ENCODE measurements at regions not wholly inside any gene's neighbourhood (a gene's known extent, or its start where the extent isn't known, plus 50 kb on each side); places are given as distances from the start of the nearest gene placed in this dataset.
"Not testable (repeated sequence)": the region's sequence is repeated elsewhere in the genome, so short reads cannot be mapped to it uniquely, and the experiment has no call there.

DNA sequence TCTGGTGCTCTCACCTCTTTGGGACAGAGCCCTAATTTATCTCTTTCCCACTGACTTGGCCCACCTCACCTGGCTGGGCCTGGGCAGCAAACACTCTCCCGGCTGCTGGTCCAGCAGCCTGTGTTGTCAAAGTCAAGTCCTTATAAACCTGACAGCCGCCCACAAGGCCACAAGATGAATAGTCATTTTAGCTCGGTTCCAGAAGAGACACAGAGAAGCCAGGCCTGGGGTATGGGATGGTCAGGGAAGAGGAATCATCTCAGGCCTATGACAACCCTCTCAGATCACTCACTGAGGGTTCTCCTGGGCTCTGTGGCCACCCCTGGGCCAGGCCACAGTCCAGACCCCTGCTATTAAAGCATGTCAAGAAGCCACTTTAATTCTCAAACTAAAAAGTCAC lies 158.5 kb downstream of the FOXD2 start:
- Histone ChIP-seq H3K9me3 (replicated peaks in 1 of 3) (no peaks in the 10 kb centered on the region), H3K4me1 (replicated peaks in 1 of 2) (no peaks in the 10 kb centered on the region), H3K4me3 (no peak overlapping the region), H3K27me3 (peaks cover 4% of the 10 kb centered on the region), H3K27ac (no peak overlapping the region), H3K36me3 (replicated peaks in 1 of 2) (no peaks in the 10 kb centered on the region)
- no peak for DNase-seq
- TF ChIP-seq, protein P1, sequence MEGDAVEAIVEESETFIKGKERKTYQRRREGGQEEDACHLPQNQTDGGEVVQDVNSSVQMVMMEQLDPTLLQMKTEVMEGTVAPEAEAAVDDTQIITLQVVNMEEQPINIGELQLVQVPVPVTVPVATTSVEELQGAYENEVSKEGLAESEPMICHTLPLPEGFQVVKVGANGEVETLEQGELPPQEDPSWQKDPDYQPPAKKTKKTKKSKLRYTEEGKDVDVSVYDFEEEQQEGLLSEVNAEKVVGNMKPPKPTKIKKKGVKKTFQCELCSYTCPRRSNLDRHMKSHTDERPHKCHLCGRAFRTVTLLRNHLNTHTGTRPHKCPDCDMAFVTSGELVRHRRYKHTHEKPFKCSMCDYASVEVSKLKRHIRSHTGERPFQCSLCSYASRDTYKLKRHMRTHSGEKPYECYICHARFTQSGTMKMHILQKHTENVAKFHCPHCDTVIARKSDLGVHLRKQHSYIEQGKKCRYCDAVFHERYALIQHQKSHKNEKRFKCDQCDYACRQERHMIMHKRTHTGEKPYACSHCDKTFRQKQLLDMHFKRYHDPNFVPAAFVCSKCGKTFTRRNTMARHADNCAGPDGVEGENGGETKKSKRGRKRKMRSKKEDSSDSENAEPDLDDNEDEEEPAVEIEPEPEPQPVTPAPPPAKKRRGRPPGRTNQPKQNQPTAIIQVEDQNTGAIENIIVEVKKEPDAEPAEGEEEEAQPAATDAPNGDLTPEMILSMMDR (IDR thresholded peaks at IDR 0.05), result no peak
- TF ChIP-seq POLR2A (IDR thresholded peaks at IDR 0.05), result no peak
- whole genome bisulfite sequencing, 4 donors, result 69 to 85% (median 75%) methylated on average over 3 of the region's 3 CpGs
- intact Hi-C loops (cut with DNase I), result no loop called here

DNA sequence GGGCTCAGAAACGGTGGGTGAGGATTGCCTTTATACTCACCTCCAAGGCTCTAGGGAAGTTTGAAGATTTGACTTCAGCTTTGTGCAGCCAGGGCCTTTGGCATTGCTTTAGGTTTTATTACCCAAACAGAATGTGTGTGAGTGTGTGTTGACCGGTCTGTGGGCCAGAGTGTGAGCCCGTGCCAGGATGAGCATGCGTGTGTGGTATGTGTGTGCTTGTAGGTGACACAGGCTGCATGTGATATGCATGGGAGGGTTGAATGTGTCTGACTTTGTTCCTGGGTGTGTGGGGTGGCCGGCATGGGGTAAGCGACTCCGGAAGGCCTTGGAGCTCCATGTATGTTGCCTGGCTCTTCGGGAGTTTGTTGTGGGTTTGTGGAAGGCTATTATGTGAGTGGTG lies 160.5 kb downstream of the FOXD2 start:
- TF ChIP-seq, protein P1 (IDR thresholded peaks at IDR 0.05), result no peak
- no peak for TF ChIP-seq POLR2A (IDR thresholded peaks at IDR 0.05)
- Histone ChIP-seq H3K4me3 (no peak overlapping the region), H3K36me3 (replicated peaks in 1 of 2) (no peaks in the 10 kb centered on the region), H3K27me3 (no peaks in the 10 kb centered on the region), H3K4me1 (replicated peaks in 1 of 2) (no peaks in the 10 kb centered on the region), H3K27ac (no peak overlapping the region), H3K9me3 (replicated peaks in 1 of 3) (no peaks in the 10 kb centered on the region)
- DNase-seq, result no peak
- 77 to 82% (median 78%) methylated on average over 7 to 8 of the region's 8 CpGs for WGBS, 4 donors
- intact Hi-C loops (cut with DNase I), result no loop called here

DNA sequence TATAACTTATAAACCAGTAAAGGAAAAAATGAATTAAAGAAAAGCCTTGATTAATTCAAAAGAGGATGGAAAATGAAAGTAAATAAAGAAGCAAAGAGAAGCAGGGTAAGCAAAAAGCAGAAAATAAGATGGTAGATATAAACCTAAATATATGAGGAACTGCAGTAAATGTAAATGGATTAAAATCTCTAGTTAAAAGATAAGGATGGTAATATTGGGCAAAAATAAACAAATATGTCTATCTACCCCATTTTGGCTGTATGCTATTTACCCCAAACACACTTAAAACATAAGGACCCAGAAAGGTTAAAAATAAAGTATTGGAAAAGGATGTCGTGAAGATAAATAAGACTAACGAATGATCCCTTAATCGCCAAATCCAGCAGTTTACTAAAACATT lies 161.9 kb downstream of the FOXD2 start:
- Histone ChIP-seq H3K27ac (no peak overlapping the region), H3K36me3 (replicated peaks in 1 of 2) (no peaks in the 10 kb centered on the region), H3K9me3 (replicated peaks in 1 of 3) (no peaks in the 10 kb centered on the region), H3K27me3 (no peaks in the 10 kb centered on the region), H3K4me1 (replicated peaks in 1 of 2) (no peaks in the 10 kb centered on the region), H3K4me3 (no peak overlapping the region)
- TF ChIP-seq, protein P1 (IDR thresholded peaks at IDR 0.05), result no peak
- no peak for TF ChIP-seq POLR2A (IDR thresholded peaks at IDR 0.05)
- 88 to 95% (median 92%) methylated on average over 3 of the region's 3 CpGs for WGBS, 4 donors
- intact Hi-C loops (cut with DNase I), result no loop called here
- DNase-seq, result no peak

DNA sequence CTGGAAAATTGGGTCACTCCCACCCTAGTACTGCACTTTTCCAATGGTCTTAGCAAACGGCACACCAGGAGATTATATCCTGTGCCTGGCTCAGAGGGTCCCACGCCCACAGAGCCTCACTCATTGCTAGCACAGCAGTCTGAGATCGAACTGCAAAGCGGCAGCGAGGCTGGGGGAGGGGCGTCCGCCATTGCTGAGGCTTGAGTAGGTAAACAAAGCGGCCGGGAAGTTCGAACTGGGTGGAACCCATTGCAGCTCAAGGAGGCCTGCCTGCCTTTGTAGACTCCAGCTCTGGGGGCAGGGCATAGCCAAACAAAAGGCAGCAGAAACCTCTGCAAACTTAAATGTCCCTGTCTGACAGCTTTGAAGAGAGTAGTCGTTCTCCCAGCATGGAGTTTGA lies 164.6 kb downstream of the FOXD2 start:
- H3K4me1 ChIP-seq (replicated peaks in 1 of 2); H3K9me3 ChIP-seq (replicated peaks in 1 of 3); H3K27ac ChIP-seq; intact Hi-C loops (cut with DNase I); H3K27me3 ChIP-seq; H3K36me3 ChIP-seq (replicated peaks in 1 of 2); H3K4me3 ChIP-seq; DNase-seq: not testable (repeated sequence)
- 87 to 91% (median 88%) methylated on average over 10 to 11 of the region's 11 CpGs for WGBS, 4 donors

DNA sequence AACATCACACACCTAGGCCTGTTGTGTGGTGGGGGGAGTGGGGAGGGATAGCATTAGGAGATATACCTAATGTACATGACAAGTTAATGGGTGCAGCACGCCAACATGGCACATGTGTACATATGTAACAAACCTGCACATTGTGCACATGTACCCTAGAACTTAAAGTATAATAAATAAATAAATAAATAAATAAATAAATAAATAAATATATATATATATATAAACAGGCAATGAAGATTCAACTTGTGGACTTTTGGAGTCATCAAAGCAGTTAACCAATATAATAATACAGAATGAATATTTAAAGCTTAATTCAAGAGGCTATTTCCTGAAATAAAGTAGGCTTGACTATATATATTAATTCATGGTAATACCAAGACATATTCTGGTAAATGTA lies 167.0 kb downstream of the FOXD2 start:
- H3K27ac ChIP-seq; H3K36me3 ChIP-seq (replicated peaks in 1 of 2); H3K9me3 ChIP-seq (replicated peaks in 1 of 3); intact Hi-C loops (cut with DNase I); H3K27me3 ChIP-seq; H3K4me1 ChIP-seq (replicated peaks in 1 of 2); DNase-seq; H3K4me3 ChIP-seq: not testable (repeated sequence)
- WGBS, 4 donors, result 70 to 92% (median 82%) methylated on average over 1 of the region's 1 CpG
